GM18517 (cell line): ENCODE measurements at regions not wholly inside any gene's neighbourhood (a gene's known extent, or its start where the extent isn't known, plus 50 kb on each side); places are given as distances from the start of the nearest gene placed in this dataset.

Source experiments
- ATAC-seq: cut with Tn5 transposase; IDR thresholded peaks from one replicate; pipeline ENCODE4 v1.9.1; 2021; ENCODE audit warnings: mild to moderate bottlenecking, moderate library complexity; ENCODE audit not compliant: unreplicated experiment

DNA sequence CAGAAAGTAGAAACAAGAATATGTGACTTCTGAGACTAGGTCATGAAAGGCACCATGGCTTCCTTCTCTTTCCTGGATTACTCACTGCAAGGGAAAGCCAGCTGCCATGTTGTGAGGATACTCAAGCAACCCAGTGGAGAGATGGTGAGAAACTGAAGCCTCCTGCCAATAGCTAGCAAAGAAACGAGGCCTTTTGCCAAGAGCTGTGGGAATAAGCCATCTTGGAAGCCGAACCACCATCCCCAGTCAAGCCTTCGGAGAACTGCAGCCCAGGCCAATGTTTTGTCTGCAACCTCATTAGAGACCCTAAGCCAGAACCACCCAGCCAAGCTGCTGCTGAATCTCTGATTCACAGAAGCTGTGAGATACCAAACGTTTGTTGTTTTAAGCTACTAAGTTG, 104.7 kb upstream of the CRHR1 start:
- no peak for ATAC-seq

GRCh38 chr17:45680360-45680759, 103.8 kb upstream of the CRHR1 start:
- no peak for ATAC-seq

DNA sequence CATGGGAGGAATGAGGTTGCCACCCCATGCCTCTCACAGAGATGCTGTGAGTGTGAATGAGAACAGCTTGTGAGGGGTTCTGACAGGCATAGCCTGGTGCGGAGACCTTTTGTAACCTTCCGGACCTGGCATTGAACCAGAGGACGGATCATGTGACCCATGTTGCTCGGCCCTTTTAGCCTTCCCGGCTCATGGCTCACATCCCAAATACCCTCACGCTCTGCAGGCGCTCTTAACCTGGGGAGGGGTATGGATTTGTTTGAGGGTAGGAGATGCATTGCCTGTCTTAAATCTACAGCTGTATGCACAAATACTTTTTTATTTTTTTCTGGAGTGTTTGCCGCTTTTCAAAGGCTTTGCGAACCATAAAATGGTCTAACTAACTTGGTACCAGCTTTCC, 102.4 kb upstream of the CRHR1 start:
- no peak for ATAC-seq

DNA sequence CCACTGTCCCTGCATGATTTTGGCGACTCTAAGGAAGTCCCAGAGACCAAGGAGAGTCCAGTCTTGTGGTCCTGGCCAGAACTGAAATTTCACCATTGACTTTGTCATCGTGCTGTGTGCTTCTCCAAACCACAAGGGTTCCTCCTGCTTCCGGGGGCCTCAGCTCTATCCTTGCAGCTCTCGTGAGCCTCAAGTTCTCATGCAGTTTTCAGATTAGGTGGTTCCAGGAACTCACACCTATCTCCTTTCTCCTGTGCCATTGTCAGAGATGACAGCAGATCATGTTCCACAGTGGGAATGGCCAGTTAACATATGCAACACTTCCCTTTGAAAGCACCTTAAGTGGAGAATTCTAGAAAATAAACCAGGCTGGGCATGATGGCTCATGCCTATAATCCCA, 97.9 kb upstream of the CRHR1 start:
- ATAC-seq: no peak

GRCh38 chr17:45687594-45687993, 96.5 kb upstream of the CRHR1 start:
- no peak for ATAC-seq

DNA sequence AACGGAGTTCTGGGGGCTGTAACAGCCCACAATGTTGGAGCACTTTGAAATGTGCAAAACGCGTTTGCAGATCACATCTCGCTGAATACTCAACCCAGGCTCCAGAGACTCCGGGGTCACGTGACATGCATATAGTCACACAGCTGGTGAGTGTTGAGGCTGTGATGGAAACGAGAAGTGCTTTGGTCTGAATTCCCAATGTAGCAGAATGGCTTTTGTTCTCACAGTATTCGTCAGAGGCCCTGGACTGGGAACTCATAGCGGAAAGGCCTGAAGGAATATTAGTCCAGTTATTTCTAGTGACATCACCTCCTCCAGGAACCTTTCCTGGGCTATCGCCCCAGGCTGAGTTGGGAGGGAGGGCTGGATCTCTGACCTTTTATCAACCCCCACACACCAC, 95.8 kb upstream of the CRHR1 start:
- ATAC-seq: no peak

GRCh38 chr17:45688820-45689219, 95.3 kb upstream of the CRHR1 start:
- ATAC-seq: no peak

GRCh38 chr17:45689451-45689850, 94.7 kb upstream of the CRHR1 start:
- no peak for ATAC-seq

DNA sequence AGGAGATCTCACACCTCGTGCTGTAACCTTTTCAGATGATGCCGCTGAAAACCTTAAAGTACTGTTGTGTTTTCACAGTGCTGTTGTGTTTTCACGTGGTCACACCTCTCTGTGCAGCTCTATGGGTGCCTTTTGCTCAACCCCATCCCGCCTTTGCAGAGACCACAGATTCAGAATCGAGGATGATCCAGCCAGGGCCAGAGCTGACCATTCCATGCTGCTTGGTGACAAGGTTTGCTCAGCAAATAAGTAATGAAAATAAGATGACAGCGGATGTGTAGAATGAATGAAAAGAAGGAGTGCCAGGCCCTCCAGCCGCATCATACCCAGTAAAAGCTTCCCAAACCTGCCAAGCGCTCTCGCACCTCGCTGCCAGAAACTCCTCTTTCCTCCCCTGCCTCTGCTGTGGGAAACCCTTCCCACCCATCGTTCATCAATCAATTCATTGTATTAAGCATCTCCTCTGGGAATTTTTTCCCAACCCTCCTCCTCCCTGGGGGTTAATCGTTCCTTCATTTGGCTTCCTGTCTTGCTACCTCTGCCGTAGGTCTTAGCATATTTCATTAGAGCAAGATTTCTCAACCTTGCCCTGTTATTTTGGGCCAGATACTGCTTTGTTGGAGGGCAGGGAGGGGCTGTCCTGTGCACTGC, 93.4 kb upstream of the CRHR1 start:
- no peak for ATAC-seq

GRCh38 chr17:45692661-45693060, 91.5 kb upstream of the CRHR1 start:
- no peak for ATAC-seq

DNA sequence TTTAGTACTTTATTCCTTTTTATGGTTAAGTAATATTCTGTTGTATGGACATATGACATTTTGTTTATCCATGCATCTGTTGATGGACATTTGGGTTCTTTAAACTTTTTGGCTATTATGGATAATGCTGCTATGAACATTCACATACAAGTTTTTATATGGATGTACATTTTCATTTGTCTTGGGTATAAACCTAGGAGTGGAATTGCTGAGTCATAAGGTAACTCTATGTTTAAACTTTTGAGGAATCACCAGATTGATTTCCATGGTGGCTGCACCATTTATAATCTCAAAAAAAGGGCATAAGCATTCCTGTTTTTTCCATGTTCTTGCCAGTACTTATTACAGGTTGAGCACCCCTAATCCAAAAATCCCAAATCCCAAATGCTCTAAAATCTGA, 90.3 kb upstream of the CRHR1 start:
- no peak for ATAC-seq

DNA sequence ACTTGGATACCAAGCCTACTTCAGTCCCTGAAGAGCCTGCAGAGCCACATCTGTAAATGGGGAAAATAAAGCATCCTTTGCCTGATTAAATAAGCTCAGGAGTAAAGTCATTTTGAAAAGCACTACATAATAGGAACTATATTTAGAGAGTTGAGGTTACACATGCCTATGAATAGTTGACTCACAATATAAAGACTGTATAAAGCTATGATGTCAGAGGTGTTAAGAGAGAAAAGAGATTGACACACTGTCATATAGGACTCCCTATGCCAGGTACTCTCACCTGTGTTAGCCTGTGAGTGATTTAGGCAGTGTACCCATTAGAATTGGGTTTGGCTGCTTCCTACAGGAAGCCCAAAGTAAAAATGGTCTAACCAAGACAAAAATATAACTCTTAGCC, 87.7 kb upstream of the CRHR1 start:
- ATAC-seq: no peak

DNA sequence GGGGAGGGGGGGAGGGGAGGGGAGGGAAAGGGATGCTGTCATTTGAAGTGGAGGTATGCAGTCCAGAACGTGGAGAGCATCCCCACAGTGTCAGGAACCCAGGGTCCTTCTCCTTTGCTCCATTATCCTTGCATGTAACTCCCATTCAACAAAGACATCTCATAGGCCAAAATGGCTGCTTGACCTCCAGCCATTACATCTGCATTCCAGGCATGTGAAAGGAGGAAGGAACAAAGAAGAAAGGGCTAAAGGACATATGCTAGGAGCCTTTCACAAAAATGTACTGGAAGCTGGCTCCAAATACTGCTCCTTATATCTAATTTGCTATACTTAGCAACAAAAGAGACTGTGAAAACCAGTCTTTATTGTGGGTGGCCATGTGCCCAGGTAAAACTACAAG, 87.0 kb upstream of the CRHR1 start:
- no peak for ATAC-seq

DNA sequence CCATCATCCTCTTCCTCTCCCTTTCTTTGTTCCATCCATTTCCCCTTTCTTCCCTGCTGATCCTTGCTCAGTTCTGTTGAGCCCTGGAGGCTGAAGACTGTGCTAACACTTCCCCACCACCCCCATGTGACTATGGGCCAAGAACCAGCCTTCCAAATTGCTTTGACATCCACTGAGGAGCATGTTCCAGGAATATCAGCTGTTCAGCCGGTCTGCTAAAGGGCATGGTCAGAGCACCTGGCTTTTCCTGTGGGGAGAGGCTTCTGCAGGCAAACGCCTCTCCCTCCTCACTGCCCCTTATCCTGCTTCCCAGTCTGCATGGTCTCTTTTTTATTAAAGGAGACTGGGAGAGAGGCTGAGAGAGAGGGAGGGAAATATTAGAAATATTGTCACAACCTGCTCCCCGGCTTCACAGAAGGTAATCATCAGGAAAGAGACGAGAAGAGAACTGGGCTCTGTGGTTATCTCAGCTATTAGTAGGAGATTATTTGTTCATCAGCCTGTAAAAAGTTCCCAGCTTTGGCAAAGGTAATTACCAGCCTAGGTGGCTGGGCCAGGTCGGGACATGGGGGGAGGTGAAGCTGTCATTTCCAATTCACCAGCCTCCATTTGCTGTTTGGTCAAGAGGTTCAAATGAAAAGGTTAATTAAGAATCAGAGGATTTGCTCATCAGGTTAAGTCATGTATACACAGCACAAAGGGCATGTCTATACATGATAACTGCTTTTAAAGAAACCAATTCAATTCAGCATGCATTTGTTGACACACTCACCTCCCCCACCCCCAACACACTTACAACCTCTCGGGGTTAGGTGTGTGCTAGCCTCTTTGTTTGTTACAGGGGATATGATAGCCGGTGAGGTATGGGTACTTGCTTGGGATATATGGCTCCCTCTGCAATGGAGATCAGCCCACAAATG, 83.7 kb upstream of the CRHR1 start:
- ATAC-seq: no peak

DNA sequence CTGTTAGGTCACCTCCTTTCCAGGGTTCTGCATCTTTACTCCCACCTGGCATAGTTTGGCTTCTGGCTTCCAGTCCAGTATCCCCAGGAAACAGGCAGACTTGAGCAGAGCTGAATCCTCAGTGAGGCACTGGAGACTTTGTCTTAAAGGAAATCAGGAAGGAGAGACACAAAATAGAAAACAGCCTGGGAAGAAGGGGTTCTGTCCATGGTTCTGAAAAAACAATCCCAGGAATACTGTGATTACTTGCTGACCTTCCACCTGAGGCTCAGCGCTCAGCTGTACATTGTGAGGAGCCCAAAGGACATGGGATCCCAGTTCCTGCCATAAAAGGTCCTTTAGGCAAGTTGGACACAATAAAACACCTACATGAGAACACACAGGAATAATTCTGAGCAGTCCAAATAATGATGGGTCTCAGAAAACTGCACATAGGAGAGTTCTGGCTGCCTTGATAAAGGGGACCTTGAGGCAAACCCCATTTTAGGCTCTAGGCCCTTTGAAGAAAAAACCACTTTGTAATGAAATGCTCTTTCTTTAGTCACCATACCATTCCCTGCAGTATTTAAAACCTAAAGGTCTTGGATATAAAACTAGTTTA, 81.4 kb upstream of the CRHR1 start:
- ATAC-seq: no peak

- no peak for ATAC-seq
Observed at GRCh38 chr17:45703348-45703747, 80.8 kb upstream of the CRHR1 start.

DNA sequence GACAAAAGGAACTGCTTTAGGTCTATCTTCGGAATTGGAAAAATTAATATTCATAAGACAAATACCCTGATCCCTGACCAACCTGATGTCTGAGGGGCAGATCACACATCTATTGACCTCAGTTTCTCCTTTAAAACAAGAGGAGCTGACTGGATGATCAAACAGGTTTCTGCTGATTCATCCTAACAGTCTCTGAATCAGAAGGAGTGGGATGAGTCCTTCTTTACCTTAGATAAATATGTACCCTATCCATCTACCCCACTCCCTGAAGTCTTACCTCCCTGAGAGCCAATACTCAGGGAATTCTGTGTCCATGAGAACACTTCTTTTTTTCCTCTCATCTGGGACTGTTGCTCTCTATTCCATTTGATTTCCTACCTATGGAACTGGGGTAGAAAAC, 80.3 kb upstream of the CRHR1 start:
- no peak for ATAC-seq

DNA sequence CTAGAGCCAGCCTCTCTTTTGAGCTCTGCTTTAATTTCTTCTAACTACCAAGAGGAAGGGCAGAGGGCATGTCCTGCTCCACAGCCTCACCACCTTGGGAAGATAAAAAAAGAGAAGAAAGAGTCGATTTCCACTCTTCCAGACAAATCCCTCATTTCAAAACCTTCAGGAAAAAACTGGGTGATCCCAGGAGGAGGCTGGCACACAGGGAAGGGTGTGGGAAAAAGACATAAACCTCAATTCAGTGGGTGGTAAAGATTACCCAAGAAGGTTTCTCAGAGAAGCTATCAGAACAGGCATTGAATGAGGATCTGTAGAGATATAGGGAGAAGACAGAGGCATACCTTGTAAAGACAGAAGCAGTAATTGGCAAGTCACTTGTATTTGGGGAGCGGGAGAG, 79.9 kb upstream of the CRHR1 start:
- no peak for ATAC-seq

DNA sequence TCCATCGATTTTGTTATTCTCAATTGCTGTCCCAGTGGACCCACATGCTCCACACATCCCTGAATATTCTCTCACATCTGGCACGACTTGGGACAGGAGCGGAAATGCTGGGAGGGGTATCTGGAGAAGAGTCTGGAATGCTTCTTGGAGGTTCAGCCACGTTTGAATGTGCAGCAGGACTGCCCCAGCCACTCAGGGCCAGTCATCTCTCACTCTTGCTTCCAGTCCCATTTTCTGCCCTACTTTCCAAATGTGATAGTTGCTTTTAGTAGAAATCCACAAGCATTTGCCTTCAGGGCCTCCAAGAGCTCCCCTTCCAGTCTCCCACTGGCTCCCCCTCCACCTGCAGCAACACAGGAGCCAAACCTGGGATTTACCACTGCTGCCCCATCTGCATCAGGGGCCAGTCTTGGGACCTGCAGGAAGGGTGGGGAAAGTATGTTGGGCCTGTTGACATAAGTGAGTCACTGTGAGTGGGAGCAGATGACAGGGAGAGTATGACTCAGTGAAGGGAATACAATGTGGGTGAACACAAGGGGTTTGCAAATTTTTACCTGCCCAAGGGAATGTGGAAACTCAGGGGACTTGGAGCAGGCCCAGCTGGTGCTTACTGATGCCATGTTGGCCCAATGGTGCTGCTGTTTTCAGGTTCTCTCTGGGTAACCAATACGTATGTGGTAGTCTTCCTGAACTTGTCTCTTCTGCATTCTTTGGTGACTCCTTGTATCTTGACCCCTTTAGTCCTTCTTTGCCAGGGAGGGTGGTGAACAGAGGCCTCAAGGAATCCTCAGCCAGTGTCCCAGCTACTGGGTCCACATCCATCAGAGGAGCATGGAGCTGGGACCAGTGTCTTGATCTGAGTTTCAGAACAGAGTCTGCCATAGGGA, 78.8 kb upstream of the CRHR1 start:
- ATAC-seq: no peak

- ATAC-seq: no peak
Observed at GRCh38 chr17:45706033-45706432, 78.1 kb upstream of the CRHR1 start.

DNA sequence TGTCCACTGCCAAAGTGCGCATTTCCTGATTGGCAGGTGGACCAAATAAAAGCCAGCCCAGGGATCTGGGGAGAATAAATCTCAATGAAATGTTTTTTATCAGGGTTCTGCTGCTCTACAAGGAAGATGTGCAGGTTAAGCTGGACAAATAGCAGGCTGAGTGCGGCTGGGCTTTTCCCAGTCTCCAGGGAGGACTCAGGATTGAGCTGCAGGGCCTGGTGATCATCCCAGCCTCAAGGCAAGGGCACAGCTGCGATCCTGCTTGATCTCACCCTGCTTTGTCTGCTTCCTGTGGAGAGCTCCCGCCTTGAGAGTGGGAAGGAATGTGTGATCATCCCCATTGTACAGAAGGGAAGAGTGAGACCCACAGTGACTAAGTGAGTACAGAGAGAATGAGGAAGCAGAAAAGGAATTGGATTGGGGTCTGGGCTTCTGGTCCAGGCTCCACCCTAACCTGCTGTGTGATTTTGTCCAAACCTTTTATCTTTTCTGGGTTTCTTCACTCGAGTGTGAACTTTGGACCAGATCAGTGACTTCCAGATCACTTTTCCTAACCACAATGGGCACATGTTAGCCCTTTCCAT, 75.3 kb upstream of the CRHR1 start:
- ATAC-seq: no peak
